WERI-Rb-1 (cell line): ENCODE measurements at regions not wholly inside any gene's neighbourhood (a gene's known extent, or its start where the extent isn't known, plus 50 kb on each side); places are given as distances from the start of the nearest gene placed in this dataset.
A peak's percentile ranks its signal among the peaks of the same experiment; 100 is the strongest.

Source experiments
- DNase-seq: peaks from one replicate; pipeline ENCODE4 v3.0.0-alpha.2; 2020
- H3K27ac ChIP-seq: fragments of 250-450 bp; sonication (Bioruptor Pico); 2 replicates; pipeline ENCODE4 v1.5.1; 2020; ENCODE audit warnings: mild to moderate bottlenecking, moderate library complexity
- H3K27me3 ChIP-seq: fragments of 250-450 bp; sonication (Bioruptor Pico); 2 replicates; pipeline ENCODE4 v1.5.1; 2021; ENCODE audit warnings: mild to moderate bottlenecking, low read depth, moderate library complexity; ENCODE audit not compliant: insufficient read depth, severe bottlenecking
- H3K36me3 ChIP-seq: fragments of 250-450 bp; sonication (Bioruptor Pico); 2 replicates; pipeline ENCODE4 v1.5.1; 2020; ENCODE audit warnings: mild to moderate bottlenecking, moderate library complexity
- H3K4me3 ChIP-seq: 2 replicates; pipeline ENCODE4 v1.5.1; 2011; ENCODE audit warnings: low read depth, mild to moderate bottlenecking, control low read depth, low read length
- H3K9me3 ChIP-seq: fragments of 250-450 bp; sonication (Bioruptor Pico); 2 replicates; pipeline ENCODE4 v1.5.1; 2021; ENCODE audit warnings: mild to moderate bottlenecking, moderate library complexity; ENCODE audit not compliant: severe bottlenecking
- CTCF ChIP-seq: IDR thresholded peaks from 2 replicates; pipeline ENCODE4 v1.5.1; 2011; ENCODE audit warnings: low read depth, mild to moderate bottlenecking, control low read depth, inconsistent platforms, low read length

- Histone ChIP-seq H3K9me3 (peaks cover 2% of the 10 kb centered on the region), H3K27ac (no peak overlapping the region), H3K4me3 (no peak overlapping the region), H3K27me3 (no peaks in the 10 kb centered on the region), H3K36me3 (no peaks in the 10 kb centered on the region)
- no peak for DNase-seq
- TF ChIP-seq CTCF: no peak
Observed at GRCh38 chr21:38688068-38688467, 117.7 kb upstream of the ETS2 start.

GRCh38 chr21:38691631-38692030 lies 114.1 kb upstream of the ETS2 start:
- TF ChIP-seq CTCF: no peak
- Histone ChIP-seq H3K4me3 (no peak overlapping the region), H3K27me3 (no peaks in the 10 kb centered on the region), H3K27ac (no peak overlapping the region), H3K36me3 (no peaks in the 10 kb centered on the region), H3K9me3 (no peaks in the 10 kb centered on the region)
- DNase-seq: no peak

- DNase-seq: no peak
Observed at GRCh38 chr21:38696579-38696978, 109.2 kb upstream of the ETS2 start.

GRCh38 chr21:38699048-38699447 lies 106.7 kb upstream of the ETS2 start:
- no peaks in the 10 kb centered on the region for H3K9me3 ChIP-seq
- no peak overlapping the region for H3K27ac ChIP-seq
- peak; percentile 53 for DNase-seq
- no peaks in the 10 kb centered on the region for H3K27me3 ChIP-seq
- H3K4me3 ChIP-seq: no peak overlapping the region
- no peaks in the 10 kb centered on the region for H3K36me3 ChIP-seq
- peak; percentile 89 for TF ChIP-seq CTCF

More at GRCh38 chr21:38696579-38696978, 109.2 kb upstream of the ETS2 start:
- H3K27ac ChIP-seq: no peak overlapping the region
- H3K4me3 ChIP-seq: no peak overlapping the region
- no peaks in the 10 kb centered on the region for H3K27me3 ChIP-seq
- H3K9me3 ChIP-seq: no peaks in the 10 kb centered on the region
- peak; percentile 63 for TF ChIP-seq CTCF
- H3K36me3 ChIP-seq: no peaks in the 10 kb centered on the region

- no peak overlapping the region for H3K4me3 ChIP-seq
- no peak for TF ChIP-seq CTCF
- DNase-seq: no peak
- H3K27ac ChIP-seq: no peak overlapping the region
- H3K9me3 ChIP-seq: no peaks in the 10 kb centered on the region
- no peaks in the 10 kb centered on the region for H3K36me3 ChIP-seq
- no peaks in the 10 kb centered on the region for H3K27me3 ChIP-seq
Observed at GRCh38 chr21:38702196-38702595, 103.5 kb upstream of the ETS2 start.

- DNase-seq: no peak
- Histone ChIP-seq H3K9me3 (no peaks in the 10 kb centered on the region), H3K27ac (no peak overlapping the region), H3K27me3 (no peaks in the 10 kb centered on the region), H3K36me3 (no peaks in the 10 kb centered on the region), H3K4me3 (no peak overlapping the region)
- no peak for TF ChIP-seq CTCF
Observed at GRCh38 chr21:38709876-38710275, 95.9 kb upstream of the ETS2 start.
